ENCODE measurements at regions not wholly inside any gene's neighbourhood (a gene's known extent, or its start where the extent isn't known, plus 50 kb on each side); places are given as distances from the start of the nearest gene placed in this dataset.
A peak's percentile ranks its signal among the peaks of the same experiment; 100 is the strongest.

DNA sequence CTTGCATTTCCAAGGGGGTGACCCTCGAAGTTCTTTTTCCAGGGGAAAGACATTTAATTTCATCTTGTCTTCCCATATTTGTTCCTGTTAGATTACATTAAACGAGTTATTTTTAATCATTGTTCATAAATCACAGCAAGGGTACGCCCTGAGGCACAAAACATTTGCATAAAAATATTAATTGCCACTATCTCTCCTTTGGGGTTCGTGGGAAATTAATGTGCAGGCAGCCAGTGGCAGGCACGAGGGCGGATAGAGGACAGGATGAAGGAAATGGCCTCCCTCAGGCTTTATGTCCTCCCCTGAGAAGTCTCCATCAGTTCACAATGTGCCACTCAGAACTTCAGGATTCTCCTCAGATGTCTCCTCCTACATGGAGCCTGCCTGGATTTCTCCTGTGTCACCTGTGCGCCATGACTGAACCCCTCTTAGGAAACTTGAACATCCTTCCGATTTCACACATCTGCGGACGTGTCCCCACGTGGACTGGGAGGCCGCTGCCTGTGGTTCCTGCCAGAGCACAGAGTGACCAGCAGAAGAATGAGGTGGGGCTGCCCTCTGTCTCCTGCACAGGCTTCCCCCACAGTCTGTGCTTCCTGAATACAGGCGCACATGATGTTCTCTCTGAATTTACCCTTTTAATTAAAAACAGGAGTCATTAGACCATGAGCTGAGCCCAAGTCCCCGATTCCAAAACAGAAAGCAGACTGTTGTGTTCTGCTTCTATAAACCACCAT is 1085.9 kb downstream of the TBC1D22A start:
- DNase-seq (ENCODE audit: low spot score): no peak

DNA sequence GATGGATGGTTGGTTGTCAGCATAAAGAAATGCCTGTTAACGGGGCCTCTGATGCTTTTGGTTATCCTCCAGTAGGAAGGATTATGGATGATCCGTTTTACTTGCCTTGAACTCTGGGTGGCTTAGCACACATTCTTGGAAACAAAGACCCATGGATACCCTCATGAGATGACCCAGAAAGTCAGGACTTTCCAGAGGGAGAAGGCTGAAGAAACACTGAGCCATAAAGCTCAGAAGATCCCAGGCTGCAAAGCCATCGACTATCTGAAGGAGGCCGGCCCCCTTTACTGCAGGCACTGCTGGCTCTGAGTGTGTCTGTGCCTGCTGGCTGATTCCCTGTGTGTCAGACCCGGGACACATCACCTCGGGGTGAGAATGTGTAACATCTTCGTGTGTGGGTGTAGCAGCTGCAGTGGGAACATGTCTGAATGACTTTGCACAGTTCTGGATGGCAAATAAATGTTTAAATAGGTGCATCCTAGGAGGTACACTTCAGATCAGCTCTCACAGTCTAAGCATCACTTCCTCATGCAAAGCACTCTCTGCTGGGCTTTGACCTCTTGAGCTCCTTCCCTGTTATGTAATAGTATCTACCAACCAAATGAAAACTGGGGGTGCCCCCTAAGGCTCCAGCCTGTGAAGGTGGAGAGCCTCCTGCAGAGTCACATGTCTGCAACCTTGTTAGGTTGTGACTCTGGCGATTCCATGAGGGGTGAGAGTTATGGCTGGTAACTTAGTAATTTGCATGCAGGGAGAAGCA is 1084.9 kb downstream of the TBC1D22A start:
- no peak for DNase-seq (ENCODE audit: low spot score)

- DNase-seq (ENCODE audit: low spot score): no peak
Observed at GRCh38 chr22:47846206-47846605, 1083.8 kb downstream of the TBC1D22A start.

DNA sequence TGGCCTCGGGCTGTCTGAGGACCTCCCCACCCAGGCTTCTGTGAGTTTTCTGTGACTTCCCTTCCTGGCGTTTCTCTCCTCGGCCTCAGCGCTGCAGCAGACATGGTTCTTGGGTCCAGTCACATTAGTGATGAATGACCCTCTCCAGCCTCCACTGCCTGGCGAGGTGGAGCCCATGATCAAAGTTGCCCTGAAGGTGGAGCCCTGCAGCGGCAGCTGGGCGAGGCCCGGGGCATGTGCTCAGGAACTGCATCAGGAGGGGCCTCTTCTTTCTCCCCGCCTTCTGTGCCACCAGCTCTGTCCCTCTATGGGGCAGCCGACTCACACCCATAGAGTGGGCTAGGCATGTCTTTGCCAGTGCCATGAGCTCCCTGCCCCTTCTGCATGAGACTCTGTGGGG is 1079.7 kb downstream of the TBC1D22A start:
- DNase-seq (ENCODE audit: low spot score): no peak

- no peak for DNase-seq (ENCODE audit: low spot score)
Observed at GRCh38 chr22:47841156-47841555, 1078.7 kb downstream of the TBC1D22A start.

- DNase-seq (ENCODE audit: low spot score): no peak
Observed at GRCh38 chr22:47839595-47840227, 1077.3 kb downstream of the TBC1D22A start.

GRCh38 chr22:47837703-47838102 is 1075.3 kb downstream of the TBC1D22A start:
- peak; percentile 54 for DNase-seq (ENCODE audit: low spot score)

DNA sequence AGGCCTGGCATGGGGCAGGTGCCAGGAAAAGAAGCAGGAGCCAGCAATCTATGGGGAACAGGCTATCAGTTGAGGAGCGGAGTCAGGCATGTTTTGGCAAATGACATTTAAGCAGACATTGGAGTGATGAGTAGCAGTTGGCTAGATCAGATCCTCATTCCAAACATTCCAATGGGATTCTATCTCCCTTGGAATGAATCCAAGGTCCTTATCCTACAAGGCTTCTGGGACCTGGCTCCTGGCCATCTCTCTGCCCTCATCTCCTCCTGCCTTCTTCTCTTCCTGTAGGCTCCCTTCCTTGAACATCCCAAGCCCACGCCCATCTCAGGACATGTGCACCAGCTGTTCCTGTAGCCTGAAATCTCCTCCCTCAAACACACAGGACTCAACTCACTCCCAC is 1074.5 kb downstream of the TBC1D22A start:
- peak; percentile 27 for DNase-seq (ENCODE audit: low spot score)

GRCh38 chr22:47835726-47836125 is 1073.3 kb downstream of the TBC1D22A start:
- peak; percentile 99 for DNase-seq (ENCODE audit: low spot score)

DNA sequence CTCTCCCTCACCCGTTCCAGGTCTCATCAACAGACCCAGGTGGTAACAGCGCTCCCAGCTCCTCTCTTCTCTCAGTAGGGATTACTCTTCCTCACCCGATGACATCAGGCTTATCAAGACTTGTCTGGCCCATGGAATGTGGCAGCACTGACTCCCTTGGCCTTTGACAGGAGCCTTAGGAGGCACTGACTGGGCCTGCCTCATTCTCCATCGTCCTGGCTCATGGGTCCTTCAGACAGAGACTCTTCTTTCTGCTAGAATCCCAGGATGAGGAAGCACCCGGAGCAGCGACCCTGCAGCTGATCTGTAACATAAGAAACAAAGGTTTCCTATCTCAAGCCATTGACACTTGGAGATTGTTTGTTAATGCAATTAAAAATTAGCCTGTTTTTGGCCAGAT is 1063.6 kb downstream of the TBC1D22A start:
- DNase-seq (ENCODE audit: low spot score): no peak

GRCh38 chr22:47822422-47822821 is 1060.0 kb downstream of the TBC1D22A start:
- no peak for DNase-seq (ENCODE audit: low spot score)

DNA sequence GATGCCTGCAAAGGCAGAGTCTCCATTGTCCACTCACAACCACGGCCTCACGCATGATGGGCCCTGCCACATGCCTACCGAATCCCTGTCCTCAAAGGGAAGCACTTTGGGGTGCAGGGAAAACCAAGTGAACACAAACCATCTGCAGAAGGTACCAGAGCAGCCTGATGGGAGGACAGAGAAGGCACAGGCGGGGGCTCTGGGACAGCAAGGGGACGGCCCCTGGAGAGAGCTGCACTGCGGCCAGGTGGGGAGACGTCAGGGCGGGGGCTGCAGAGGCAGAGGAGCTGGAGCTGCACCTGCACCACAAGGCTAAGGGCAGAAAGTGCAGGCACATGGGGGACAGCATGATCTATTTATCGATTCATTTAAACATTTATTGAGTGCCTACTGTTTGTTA is 1056.0 kb downstream of the TBC1D22A start:
- DNase-seq (ENCODE audit: low spot score): no peak

GRCh38 chr22:47817380-47817779 is 1054.9 kb downstream of the TBC1D22A start:
- DNase-seq (ENCODE audit: low spot score): no peak

DNA sequence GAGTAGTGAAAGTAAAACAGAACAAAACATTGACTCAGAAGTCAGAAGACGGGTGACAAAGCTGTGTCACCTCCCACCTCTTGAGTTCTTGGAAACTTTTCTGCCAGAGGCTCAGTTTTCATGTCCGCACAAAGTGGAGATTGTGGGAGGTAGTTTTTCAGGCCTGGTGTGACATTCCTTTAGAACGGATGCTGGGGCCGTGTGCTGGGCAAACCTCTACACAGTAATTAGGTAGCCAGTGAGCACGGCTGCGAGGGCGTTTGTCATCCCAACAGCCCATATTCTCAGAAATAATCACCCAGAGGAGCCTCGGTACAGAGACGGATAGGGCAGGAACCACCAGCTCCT is 1054.4 kb downstream of the TBC1D22A start:
- no peak for DNase-seq (ENCODE audit: low spot score)

- DNase-seq (ENCODE audit: low spot score): no peak
Observed at GRCh38 chr22:47816121-47816862, 1053.8 kb downstream of the TBC1D22A start.

- DNase-seq (ENCODE audit: low spot score): no peak
Observed at GRCh38 chr22:47814474-47814873, 1052.0 kb downstream of the TBC1D22A start.

DNA sequence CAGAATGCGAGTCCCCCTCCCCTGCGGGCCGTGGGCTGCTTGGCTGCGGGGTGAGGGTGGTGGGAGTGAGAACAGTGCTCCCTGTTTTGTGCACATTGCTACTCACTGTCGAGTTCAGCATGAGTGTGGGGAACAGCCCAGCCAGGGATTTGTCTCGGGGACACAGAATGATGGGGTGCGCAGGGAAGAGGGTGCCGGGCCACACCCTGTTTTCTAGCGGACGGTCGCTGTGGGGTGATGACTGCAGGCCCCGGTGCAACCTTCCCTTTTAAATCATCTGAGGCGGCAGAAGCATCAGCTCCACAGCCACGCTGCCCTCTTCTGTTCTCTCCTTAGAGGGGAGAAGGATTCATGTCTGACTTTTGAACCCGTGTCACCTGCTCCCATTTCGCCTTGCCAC is 1051.2 kb downstream of the TBC1D22A start:
- no peak for DNase-seq (ENCODE audit: low spot score)

GRCh38 chr22:47811971-47812370 is 1049.5 kb downstream of the TBC1D22A start:
- DNase-seq (ENCODE audit: low spot score): no peak

DNA sequence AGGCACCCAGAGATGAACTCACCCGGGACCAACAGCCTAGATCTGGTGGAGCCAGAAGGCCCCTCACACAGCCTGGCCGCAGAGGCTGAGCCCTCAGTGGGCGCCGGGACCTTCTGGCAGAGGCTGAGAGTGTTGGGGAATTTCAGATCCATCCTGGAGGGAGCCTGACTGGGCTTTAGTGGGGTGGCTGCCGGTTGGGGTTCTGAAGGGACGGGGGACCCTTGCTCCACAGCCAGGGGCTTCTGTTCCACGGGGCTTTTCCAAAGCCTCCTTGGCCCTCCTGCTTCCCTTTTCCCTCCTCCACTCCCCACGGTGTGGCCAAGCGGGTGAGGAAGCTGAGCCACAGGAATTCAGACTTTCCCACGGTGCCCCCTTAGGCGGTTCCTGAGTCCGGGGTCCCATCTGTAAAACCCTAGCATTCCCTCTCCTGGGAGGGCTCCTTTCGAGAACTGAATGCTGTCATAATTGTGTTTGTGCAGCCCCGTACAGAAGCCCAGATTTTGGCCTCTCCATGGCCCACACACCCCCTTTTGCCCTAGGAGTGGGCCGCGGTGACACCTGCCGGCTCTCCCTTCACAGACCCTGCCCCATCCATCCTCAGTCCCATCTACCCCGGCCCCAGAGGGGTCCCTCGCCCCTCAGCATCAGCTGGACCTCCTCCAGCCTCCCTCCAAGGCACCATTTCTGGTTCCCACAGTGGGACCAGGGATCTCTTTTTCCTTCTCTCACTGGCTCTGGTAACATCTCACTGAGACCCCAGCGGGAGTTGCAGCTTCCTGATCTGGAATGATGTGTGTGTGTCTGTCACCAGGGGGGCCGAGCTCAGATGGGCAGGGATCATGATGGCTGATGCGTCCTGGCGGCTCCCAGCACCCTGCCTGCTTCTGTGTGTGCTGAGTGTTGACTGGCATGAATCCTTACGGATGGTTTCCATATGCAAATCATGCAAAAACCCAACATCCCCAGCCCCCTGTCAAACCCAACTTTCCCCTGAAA is 1048.4 kb downstream of the TBC1D22A start:
- DNase-seq (ENCODE audit: low spot score): no peak

GRCh38 chr22:47808886-47809620 is 1046.6 kb downstream of the TBC1D22A start:
- no peak for DNase-seq (ENCODE audit: low spot score)

All from H4 (cell line).